ENCODE measurements at regions not wholly inside any gene's neighbourhood (a gene's known extent, or its start where the extent isn't known, plus 50 kb on each side); places are given as distances from the start of the nearest gene placed in this dataset.

DNA sequence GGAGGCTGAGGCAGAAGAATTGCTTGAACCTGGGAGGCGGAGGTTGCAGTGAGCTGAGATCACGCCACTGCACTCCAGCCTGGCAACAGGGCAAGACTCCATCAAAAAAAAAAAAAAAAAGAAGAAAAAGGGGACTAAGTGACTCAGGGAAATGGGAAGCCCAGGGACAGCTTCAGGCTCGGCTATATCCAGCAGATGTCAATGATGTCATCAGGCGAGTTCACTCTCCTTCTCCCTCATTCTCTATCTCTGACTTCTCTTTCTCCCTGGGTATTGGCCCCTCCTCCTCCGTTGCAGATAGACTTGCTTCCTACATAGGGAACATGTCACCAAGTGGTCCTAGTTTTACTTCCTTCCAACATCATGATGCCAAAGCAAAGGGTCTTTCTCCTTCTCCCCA, 316.8 kb downstream of the TFAP2C start:
- TF ChIP-seq RAD21 (conservative IDR thresholded peaks at IDR 0.05) (no peak), POLR2AphosphoS5 (IDR thresholded peaks at IDR 0.05) (no peak), EP300 (conservative IDR thresholded peaks at IDR 0.05; ENCODE audit: poor library complexity, severe bottlenecking) (no peak), EZH2 (IDR thresholded peaks at IDR 0.05; ENCODE audit: borderline replicate concordance, insufficient read depth, low read length, poor library complexity, severe bottlenecking) (no peak), MXI1 (conservative IDR thresholded peaks at IDR 0.05; ENCODE audit: poor library complexity, severe bottlenecking) (no peak), SMC3 (conservative IDR thresholded peaks at IDR 0.05; ENCODE audit: poor library complexity) (no peak), TAF1 (IDR thresholded peaks at IDR 0.05; ENCODE audit: low read depth) (no peak)
- TF ChIP-seq, protein P1, sequence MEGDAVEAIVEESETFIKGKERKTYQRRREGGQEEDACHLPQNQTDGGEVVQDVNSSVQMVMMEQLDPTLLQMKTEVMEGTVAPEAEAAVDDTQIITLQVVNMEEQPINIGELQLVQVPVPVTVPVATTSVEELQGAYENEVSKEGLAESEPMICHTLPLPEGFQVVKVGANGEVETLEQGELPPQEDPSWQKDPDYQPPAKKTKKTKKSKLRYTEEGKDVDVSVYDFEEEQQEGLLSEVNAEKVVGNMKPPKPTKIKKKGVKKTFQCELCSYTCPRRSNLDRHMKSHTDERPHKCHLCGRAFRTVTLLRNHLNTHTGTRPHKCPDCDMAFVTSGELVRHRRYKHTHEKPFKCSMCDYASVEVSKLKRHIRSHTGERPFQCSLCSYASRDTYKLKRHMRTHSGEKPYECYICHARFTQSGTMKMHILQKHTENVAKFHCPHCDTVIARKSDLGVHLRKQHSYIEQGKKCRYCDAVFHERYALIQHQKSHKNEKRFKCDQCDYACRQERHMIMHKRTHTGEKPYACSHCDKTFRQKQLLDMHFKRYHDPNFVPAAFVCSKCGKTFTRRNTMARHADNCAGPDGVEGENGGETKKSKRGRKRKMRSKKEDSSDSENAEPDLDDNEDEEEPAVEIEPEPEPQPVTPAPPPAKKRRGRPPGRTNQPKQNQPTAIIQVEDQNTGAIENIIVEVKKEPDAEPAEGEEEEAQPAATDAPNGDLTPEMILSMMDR (IDR thresholded peaks at IDR 0.05; ENCODE audit: poor library complexity, severe bottlenecking), result no peak
- TF ChIP-seq, protein P2, sequence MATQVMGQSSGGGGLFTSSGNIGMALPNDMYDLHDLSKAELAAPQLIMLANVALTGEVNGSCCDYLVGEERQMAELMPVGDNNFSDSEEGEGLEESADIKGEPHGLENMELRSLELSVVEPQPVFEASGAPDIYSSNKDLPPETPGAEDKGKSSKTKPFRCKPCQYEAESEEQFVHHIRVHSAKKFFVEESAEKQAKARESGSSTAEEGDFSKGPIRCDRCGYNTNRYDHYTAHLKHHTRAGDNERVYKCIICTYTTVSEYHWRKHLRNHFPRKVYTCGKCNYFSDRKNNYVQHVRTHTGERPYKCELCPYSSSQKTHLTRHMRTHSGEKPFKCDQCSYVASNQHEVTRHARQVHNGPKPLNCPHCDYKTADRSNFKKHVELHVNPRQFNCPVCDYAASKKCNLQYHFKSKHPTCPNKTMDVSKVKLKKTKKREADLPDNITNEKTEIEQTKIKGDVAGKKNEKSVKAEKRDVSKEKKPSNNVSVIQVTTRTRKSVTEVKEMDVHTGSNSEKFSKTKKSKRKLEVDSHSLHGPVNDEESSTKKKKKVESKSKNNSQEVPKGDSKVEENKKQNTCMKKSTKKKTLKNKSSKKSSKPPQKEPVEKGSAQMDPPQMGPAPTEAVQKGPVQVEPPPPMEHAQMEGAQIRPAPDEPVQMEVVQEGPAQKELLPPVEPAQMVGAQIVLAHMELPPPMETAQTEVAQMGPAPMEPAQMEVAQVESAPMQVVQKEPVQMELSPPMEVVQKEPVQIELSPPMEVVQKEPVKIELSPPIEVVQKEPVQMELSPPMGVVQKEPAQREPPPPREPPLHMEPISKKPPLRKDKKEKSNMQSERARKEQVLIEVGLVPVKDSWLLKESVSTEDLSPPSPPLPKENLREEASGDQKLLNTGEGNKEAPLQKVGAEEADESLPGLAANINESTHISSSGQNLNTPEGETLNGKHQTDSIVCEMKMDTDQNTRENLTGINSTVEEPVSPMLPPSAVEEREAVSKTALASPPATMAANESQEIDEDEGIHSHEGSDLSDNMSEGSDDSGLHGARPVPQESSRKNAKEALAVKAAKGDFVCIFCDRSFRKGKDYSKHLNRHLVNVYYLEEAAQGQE (IDR thresholded peaks at IDR 0.05; ENCODE audit: borderline replicate concordance), result no peak
- H3K79me2 ChIP-seq (replicated peaks; ENCODE audit: insufficient read depth, low read length), result no peaks in the 10 kb centered on the region
- H3F3A ChIP-seq (ENCODE audit: insufficient read depth, low read length, poor library complexity, severe bottlenecking), result no peaks in the 10 kb centered on the region
- no peaks in the 10 kb centered on the region for H3K36me3 ChIP-seq (ENCODE audit: insufficient read depth, low read length)
- H3K9me2 ChIP-seq (ENCODE audit: insufficient read depth, low read length), result no peaks in the 10 kb centered on the region
- H3K4me2 ChIP-seq (ENCODE audit: low read length), result no peak overlapping the region
- no peak overlapping the region for H2AFZ ChIP-seq (ENCODE audit: low read depth, low read length)
- no peak overlapping the region for H3K27ac ChIP-seq (ENCODE audit: low read length)
- H3K27me3 ChIP-seq (ENCODE audit: insufficient read depth, low read depth, low read length), result peaks cover 28% of the 10 kb centered on the region
- H3K9ac ChIP-seq (ENCODE audit: low read length), result no peak overlapping the region
- no peak overlapping the region for H3K4me3 ChIP-seq (ENCODE audit: low read length)
- H4K20me1 ChIP-seq (ENCODE audit: insufficient read depth), result no peaks in the 10 kb centered on the region
- no peaks in the 10 kb centered on the region for H3K9me3 ChIP-seq (ENCODE audit: low read length)

DNA sequence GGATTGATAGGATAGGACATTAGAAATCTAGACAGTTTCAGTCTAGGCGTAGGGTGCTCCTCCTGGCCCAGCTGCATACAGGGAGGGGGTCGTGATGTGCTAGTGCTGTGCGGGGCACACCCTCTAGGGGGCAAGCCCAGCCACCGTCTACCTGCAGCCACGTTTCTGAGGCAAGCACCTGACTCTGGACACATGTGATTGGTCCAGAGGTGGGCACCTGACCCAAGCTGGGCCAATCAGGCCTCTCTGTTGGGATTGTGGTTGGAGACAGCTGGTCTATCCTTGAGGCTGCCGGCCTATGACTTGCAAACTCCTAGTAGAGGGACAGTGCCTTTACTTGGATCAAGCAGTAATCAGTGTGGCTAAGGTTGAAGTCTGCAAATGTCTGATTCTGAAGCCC, 317.1 kb downstream of the BMP7 start:
- H3K27ac ChIP-seq (ENCODE audit: low read length), result no peak overlapping the region
- H3K79me2 ChIP-seq (replicated peaks; ENCODE audit: insufficient read depth, low read length), result no peaks in the 10 kb centered on the region
- H3K9ac ChIP-seq (ENCODE audit: low read length), result no peak overlapping the region
- H3F3A ChIP-seq (ENCODE audit: insufficient read depth, low read length, poor library complexity, severe bottlenecking), result no peaks in the 10 kb centered on the region
- H3K36me3 ChIP-seq (ENCODE audit: insufficient read depth, low read length), result no peaks in the 10 kb centered on the region
- H3K9me3 ChIP-seq (ENCODE audit: low read length), result no peaks in the 10 kb centered on the region
- TF ChIP-seq, protein P1 (IDR thresholded peaks at IDR 0.05; ENCODE audit: poor library complexity, severe bottlenecking), result no peak
- TF ChIP-seq RAD21 (conservative IDR thresholded peaks at IDR 0.05) (no peak), SMC3 (conservative IDR thresholded peaks at IDR 0.05; ENCODE audit: poor library complexity) (no peak), MXI1 (conservative IDR thresholded peaks at IDR 0.05; ENCODE audit: poor library complexity, severe bottlenecking) (no peak), EP300 (conservative IDR thresholded peaks at IDR 0.05; ENCODE audit: poor library complexity, severe bottlenecking) (no peak), EZH2 (IDR thresholded peaks at IDR 0.05; ENCODE audit: borderline replicate concordance, insufficient read depth, low read length, poor library complexity, severe bottlenecking) (no peak), POLR2AphosphoS5 (IDR thresholded peaks at IDR 0.05) (no peak), TAF1 (IDR thresholded peaks at IDR 0.05; ENCODE audit: low read depth) (no peak)
- TF ChIP-seq, protein P2 (IDR thresholded peaks at IDR 0.05; ENCODE audit: borderline replicate concordance), result no peak
- no peaks in the 10 kb centered on the region for H4K20me1 ChIP-seq (ENCODE audit: insufficient read depth)
- no peak overlapping the region for H3K4me3 ChIP-seq (ENCODE audit: low read length)
- H3K9me2 ChIP-seq (ENCODE audit: insufficient read depth, low read length), result no peaks in the 10 kb centered on the region
- H2AFZ ChIP-seq (ENCODE audit: low read depth, low read length), result no peak overlapping the region
- H3K27me3 ChIP-seq (ENCODE audit: insufficient read depth, low read depth, low read length), result peaks cover 36% of the 10 kb centered on the region
- no peak overlapping the region for H3K4me2 ChIP-seq (ENCODE audit: low read length)
